ENCODE measurements at regions not wholly inside any gene's neighbourhood (a gene's known extent, or its start where the extent isn't known, plus 50 kb on each side); places are given as distances from the start of the nearest gene placed in this dataset.
"Not testable (repeated sequence)": the region's sequence is repeated elsewhere in the genome, so short reads cannot be mapped to it uniquely, and the experiment has no call there.

DNA sequence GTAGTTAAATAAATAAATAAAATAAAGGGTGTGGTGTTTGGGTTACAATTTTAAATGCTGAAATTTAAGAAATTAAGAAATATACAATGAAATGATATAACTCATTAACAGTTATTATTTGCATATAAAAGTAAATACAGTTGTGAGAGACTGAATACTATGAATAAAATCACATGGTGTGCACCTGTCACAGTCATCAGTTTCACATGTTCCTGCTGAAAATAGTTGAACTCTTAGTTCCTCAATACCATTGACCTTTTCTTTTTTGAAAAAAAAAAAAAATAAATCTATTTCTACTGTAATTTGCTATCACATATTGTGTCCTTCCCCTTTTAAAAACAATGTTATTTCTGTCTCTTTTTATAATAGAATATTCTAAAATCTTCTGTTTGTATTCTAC is 130.9 kb upstream of the CHD1 start:
- no peaks in the 10 kb centered on the region for H3K27me3 ChIP-seq
- no peaks in the 10 kb centered on the region for H3K36me3 ChIP-seq
- H3K4me3 ChIP-seq = no peak overlapping the region
- no peaks in the 10 kb centered on the region for H3K9me3 ChIP-seq
- DNase-seq (ENCODE audit: low spot score) = no peak
- TF ChIP-seq, protein P1, sequence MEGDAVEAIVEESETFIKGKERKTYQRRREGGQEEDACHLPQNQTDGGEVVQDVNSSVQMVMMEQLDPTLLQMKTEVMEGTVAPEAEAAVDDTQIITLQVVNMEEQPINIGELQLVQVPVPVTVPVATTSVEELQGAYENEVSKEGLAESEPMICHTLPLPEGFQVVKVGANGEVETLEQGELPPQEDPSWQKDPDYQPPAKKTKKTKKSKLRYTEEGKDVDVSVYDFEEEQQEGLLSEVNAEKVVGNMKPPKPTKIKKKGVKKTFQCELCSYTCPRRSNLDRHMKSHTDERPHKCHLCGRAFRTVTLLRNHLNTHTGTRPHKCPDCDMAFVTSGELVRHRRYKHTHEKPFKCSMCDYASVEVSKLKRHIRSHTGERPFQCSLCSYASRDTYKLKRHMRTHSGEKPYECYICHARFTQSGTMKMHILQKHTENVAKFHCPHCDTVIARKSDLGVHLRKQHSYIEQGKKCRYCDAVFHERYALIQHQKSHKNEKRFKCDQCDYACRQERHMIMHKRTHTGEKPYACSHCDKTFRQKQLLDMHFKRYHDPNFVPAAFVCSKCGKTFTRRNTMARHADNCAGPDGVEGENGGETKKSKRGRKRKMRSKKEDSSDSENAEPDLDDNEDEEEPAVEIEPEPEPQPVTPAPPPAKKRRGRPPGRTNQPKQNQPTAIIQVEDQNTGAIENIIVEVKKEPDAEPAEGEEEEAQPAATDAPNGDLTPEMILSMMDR (IDR thresholded peaks at IDR 0.05) = no peak
- H3K27ac ChIP-seq = no peak overlapping the region
- no peaks in the 10 kb centered on the region for H3K4me1 ChIP-seq

DNA sequence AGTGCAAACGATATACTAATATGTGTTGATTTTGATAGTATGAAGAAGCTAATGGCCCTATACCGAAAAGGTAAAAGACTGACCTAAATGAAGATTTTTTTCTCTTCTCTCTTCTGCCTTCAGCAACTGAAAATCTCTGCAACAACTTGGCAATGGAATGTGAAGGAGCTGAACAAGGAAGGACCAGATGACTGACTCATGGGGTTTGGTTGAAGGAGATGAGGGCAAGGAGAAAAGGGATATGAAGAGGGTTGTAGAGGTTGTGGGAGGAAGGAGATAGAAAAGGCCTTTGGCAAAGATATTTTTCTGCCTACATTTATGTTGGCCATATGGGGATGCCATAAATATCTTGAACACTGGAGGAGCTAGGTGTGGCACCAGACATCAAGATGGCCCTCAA is 129.7 kb upstream of the CHD1 start:
- DNase-seq (ENCODE audit: low spot score) = no peak
- H3K27ac ChIP-seq = no peak overlapping the region
- H3K9me3 ChIP-seq = no peaks in the 10 kb centered on the region
- H3K4me3 ChIP-seq = no peak overlapping the region
- TF ChIP-seq, protein P1 (IDR thresholded peaks at IDR 0.05) = no peak
- no peaks in the 10 kb centered on the region for H3K27me3 ChIP-seq
- H3K4me1 ChIP-seq = no peaks in the 10 kb centered on the region
- no peaks in the 10 kb centered on the region for H3K36me3 ChIP-seq

DNA sequence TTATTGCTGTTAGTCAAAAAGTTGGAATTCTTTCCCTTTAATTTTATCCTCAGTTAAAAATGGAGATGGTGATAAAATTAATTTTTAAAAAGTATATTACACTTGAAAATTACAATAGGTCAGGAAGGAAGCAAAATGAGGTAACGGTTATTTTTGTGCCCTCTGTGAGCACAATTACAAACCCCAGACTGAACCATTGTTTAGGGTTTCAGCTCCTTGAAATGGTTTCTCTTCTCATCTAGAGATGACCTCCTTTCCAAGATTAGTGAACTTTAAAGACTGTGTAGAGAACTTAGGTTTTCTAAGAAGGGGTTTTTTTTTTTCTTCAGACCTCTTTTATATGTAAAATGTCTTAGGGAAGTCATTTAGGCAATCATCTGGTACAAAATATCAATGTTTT is 126.2 kb upstream of the CHD1 start:
- TF ChIP-seq, protein P1 (IDR thresholded peaks at IDR 0.05) = no peak
- Histone ChIP-seq H3K27ac (no peak overlapping the region), H3K4me1 (no peaks in the 10 kb centered on the region), H3K4me3 (no peak overlapping the region), H3K27me3 (no peaks in the 10 kb centered on the region), H3K36me3 (no peaks in the 10 kb centered on the region), H3K9me3 (no peaks in the 10 kb centered on the region)
- DNase-seq (ENCODE audit: low spot score) = no peak

DNA sequence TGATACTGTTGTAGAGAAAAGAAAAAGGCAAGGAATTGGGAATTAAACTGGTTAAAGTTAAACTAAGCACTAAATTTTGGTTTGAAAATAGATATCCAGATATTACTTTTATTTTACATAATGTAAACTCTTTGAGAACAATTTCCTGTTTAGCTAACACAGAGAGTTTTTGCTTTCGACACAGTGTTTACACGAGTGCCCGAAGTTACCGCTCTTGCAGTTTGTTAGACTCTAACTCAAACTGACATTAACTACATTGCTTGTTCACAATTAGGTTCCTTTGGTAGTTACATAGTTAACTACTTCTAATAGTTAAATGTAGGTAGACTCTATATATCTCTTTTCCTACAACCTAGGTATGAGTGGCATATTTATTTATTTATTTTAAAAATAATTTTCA is 117.1 kb upstream of the CHD1 start:
- no peak overlapping the region for H3K27ac ChIP-seq
- no peaks in the 10 kb centered on the region for H3K4me1 ChIP-seq
- TF ChIP-seq, protein P1 (IDR thresholded peaks at IDR 0.05) = no peak
- no peaks in the 10 kb centered on the region for H3K27me3 ChIP-seq
- H3K36me3 ChIP-seq = no peaks in the 10 kb centered on the region
- no peak for DNase-seq (ENCODE audit: low spot score)
- no peak overlapping the region for H3K4me3 ChIP-seq
- H3K9me3 ChIP-seq = peaks cover 0 to 10% of the 10 kb centered on the region in 2 donors

DNA sequence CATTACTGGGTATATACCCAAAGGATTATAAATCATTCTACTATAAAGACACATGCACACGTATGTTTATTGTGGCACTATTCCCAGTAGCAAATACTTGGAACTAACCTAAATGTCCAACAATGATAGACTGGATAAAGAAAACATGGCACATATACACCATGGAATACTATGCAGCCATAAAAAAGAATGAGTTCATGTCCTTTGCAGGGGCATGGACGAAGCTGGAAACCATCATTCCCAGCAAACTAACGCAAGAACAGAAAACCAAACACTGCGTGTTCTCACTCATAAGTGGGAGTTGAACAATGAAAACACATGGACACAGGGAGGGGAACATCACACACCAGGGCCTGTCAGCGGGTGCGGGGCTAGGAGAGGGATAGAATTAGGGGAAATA is 114.5 kb upstream of the CHD1 start:
- H3K27me3 ChIP-seq; H3K27ac ChIP-seq; H3K4me1 ChIP-seq; H3K36me3 ChIP-seq; H3K9me3 ChIP-seq; DNase-seq (ENCODE audit: low spot score); H3K4me3 ChIP-seq: not testable (repeated sequence)

DNA sequence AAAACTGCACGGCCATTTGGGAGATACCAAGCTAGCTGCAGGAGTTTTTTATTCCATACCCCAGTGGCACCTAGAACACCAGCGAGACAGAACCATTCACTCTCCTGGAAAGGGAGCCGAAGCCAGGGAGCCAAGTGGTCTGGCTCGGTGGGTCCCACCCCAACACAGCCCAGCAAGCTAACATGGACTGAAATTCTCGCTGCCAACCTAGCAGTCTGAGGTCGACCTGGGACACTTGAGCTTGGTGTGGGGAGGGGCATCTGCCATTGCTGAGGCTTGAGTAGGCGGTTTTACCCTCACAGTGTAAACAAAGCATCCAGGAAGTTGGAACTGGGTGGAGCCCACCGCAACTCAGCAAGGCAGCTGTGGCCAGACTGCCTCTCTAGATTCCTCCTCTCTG is 108.9 kb upstream of the CHD1 start:
- Histone ChIP-seq H3K36me3 (no peaks in the 10 kb centered on the region), H3K9me3 (peaks cover 0 to 10% of the 10 kb centered on the region in 2 donors), H3K27ac (no peak overlapping the region), H3K27me3 (no peaks in the 10 kb centered on the region), H3K4me1 (no peaks in the 10 kb centered on the region), H3K4me3 (no peak overlapping the region)
- TF ChIP-seq, protein P1 (IDR thresholded peaks at IDR 0.05) = no peak
- DNase-seq (ENCODE audit: low spot score) = no peak

Data from right atrium auricular region (tissue), 2 donors.